HCT116 (cell line): ENCODE measurements at regions not wholly inside any gene's neighbourhood (a gene's known extent, or its start where the extent isn't known, plus 50 kb on each side); places are given as distances from the start of the nearest gene placed in this dataset.

Source experiments
- ATAC-seq: fragments of 200-7000 bp; cut with Tn5 transposase; 2 replicates; pipeline ENCODE4 v1.9.1; 2020; ENCODE audit warnings: mild to moderate bottlenecking, moderate library complexity
- BruUV-seq: library from RNA; stranded (reverse); fragments of 400-500 nt; replicated peaks from 2 replicates; lab custom pipeline; 2021; lab: Mats Ljungman, UMichigan
- CTCF ChIA-PET: fragments of 300-600 bp; sonication (Branson Sonifier 250); formaldehyde crosslinking; loops from one replicate; lab custom pipeline; 2021; ENCODE audit warnings: antibody characterized with exemption; lab: Charles Lee
- POLR2A ChIA-PET: fragments of 300-600, 350-600 bp; sonication (Branson Sonifier 250); formaldehyde crosslinking; loops from one replicate; lab custom pipeline; 2021; ENCODE audit warnings: antibody characterized with exemption; lab: Charles Lee
- RAD21 ChIA-PET, 2 experiments: fragments of 300-600 bp; sonication (Branson Sonifier 250); formaldehyde crosslinking; loops; one replicate each; lab custom pipeline; 2023; ENCODE audit warnings: low total read pairs in 2 of 2; ENCODE audit not compliant: uncharacterized antibody in 2 of 2, unreplicated experiment in 2 of 2, low non-redundant PET in 1 of 2; lab: Charles Lee
- DNase-seq: peaks from one replicate; pipeline ENCODE4 v3.0.0-alpha.2; 2010; ENCODE audit warnings: low read depth, low spot score
- H2AFZ ChIP-seq: fragments of 200-600 bp; shearing (Covaris generic), sonication (generic); 2 replicates; pipeline ENCODE4 v1.6.1; 2017; ENCODE audit warnings: low read depth, mixed run types, mixed read lengths, antibody characterized with exemption, low read length; ENCODE audit not compliant: poor library complexity, severe bottlenecking
- H3K27ac ChIP-seq: 2 replicates; pipeline ENCODE4 v1.5.1; 2012; ENCODE audit warnings: low read depth, low read length
- H3K27me3 ChIP-seq: fragments of 200-600 bp; sonication (generic); 2 replicates; pipeline ENCODE4 v1.6.1; 2016; ENCODE audit warnings: mixed run types, low read length, mixed read lengths; ENCODE audit not compliant: insufficient read depth
- H3K36me3 ChIP-seq, 2 experiments: fragments of 200-500 bp in 1 of 2; fragments of 200-600 bp in 1 of 2; sonication (Bioruptor generic) in 1 of 2; sonication (generic) in 1 of 2; 2 replicates each; pipeline versions ENCODE4 v1.5.1 to v1.6.1; 2014 to 2016; ENCODE audit warnings: low read length in 2 of 2, inconsistent platforms in 1 of 2, mixed read lengths in 1 of 2, mixed run types in 1 of 2; ENCODE audit not compliant: insufficient read depth in 2 of 2, control insufficient read depth in 1 of 2
- H3K4me1 ChIP-seq, 2 experiments: fragments of 200-600 bp in 1 of 2; sonication (generic) in 1 of 2; 2 replicates each; pipeline versions ENCODE4 v1.5.1 to v1.6.1; 2012 to 2017; ENCODE audit warnings: low read length in 2 of 2, inconsistent platforms in 1 of 2, mild to moderate bottlenecking in 1 of 2, mixed read lengths in 1 of 2, mixed run types in 1 of 2, moderate library complexity in 1 of 2; ENCODE audit not compliant: insufficient read depth in 2 of 2, control insufficient read depth in 1 of 2
- H3K4me2 ChIP-seq: fragments of 200-600 bp; sonication (generic); 2 replicates; pipeline ENCODE4 v1.6.1; 2017; ENCODE audit warnings: mixed run types, low read length, mixed read lengths
- H3K4me3 ChIP-seq, 2 experiments: fragments of 200-600 bp in 1 of 2; sonication (generic) in 1 of 2; replicated peaks in 1 of 2; 2 replicates each; pipeline ENCODE4 v1.5.1; 2011 to 2016; ENCODE audit warnings: low read length in 2 of 2, control low read depth in 1 of 2, low read depth in 1 of 2, mild to moderate bottlenecking in 1 of 2, mixed read lengths in 1 of 2, mixed run types in 1 of 2
- H3K79me2 ChIP-seq: fragments of 200-600 bp; sonication (generic); 2 replicates; pipeline ENCODE4 v1.6.1; 2017; ENCODE audit warnings: mild to moderate bottlenecking, mixed run types, low read length, moderate library complexity, mixed read lengths; ENCODE audit not compliant: insufficient read depth
- H3K9ac ChIP-seq: fragments of 200-600 bp; sonication (generic); 2 replicates; pipeline ENCODE4 v1.6.1; 2016; ENCODE audit warnings: low read length, mixed read lengths
- H3K9me2 ChIP-seq: fragments of 200-600 bp; sonication (generic), shearing (Covaris generic); 2 replicates; pipeline ENCODE4 v1.6.1; 2017; ENCODE audit warnings: mixed run types, mild to moderate bottlenecking, moderate library complexity; ENCODE audit not compliant: insufficient read depth
- H3K9me3 ChIP-seq, 2 experiments: fragments of 200-500 bp in 1 of 2; fragments of 200-600 bp in 1 of 2; sonication (Bioruptor generic) in 1 of 2; sonication (generic) in 1 of 2; 2 replicates each; pipeline ENCODE4 v1.6.1; 2014 to 2017; ENCODE audit warnings: low read length in 2 of 2, mixed read lengths in 2 of 2, inconsistent platforms in 1 of 2, low read depth in 1 of 2, mild to moderate bottlenecking in 1 of 2, mixed run types in 1 of 2, moderate library complexity in 1 of 2; ENCODE audit not compliant: control insufficient read depth in 1 of 2, insufficient read depth in 1 of 2
- H4K20me1 ChIP-seq: fragments of 200-600 bp; sonication (generic), shearing (Covaris generic); 2 replicates; pipeline ENCODE4 v1.6.1; 2017; ENCODE audit warnings: mixed run types, mild to moderate bottlenecking, moderate library complexity; ENCODE audit not compliant: insufficient read depth
- EGR1 ChIP-seq: IDR thresholded peaks from 2 replicates; pipeline ENCODE4 v1.6.1; 2012; ENCODE audit warnings: low read depth
- JUND ChIP-seq: IDR thresholded peaks from 2 replicates; pipeline ENCODE4 v1.6.1; 2012
- POLR2AphosphoS5 ChIP-seq: IDR thresholded peaks from 2 replicates; pipeline ENCODE4 v1.6.1; 2011; ENCODE audit warnings: mild to moderate bottlenecking, low read depth, low read length, moderate library complexity
- SP1 ChIP-seq: IDR thresholded peaks from 2 replicates; pipeline ENCODE4 v1.6.1; 2012; ENCODE audit warnings: low read depth
- ZNF274 ChIP-seq: fragments of 200-500 bp; sonication (Bioruptor generic); IDR thresholded peaks from 2 replicates; pipeline ENCODE4 v1.6.1; 2014; ENCODE audit warnings: mild to moderate bottlenecking, low read depth, low read length, inconsistent platforms
- intact Hi-C: fragments of 100-400 bp; cut with micrococcal nuclease; formaldehyde crosslinking; loops from 2 replicates; pipeline ENCODE4 v1.10.0; 2022
- TF ChIP-seq, protein P1 (sequence below): IDR thresholded peaks from 2 replicates; pipeline ENCODE4 v1.6.1; 2012; ENCODE audit warnings: low read depth
- TF ChIP-seq, protein P2 (sequence below), 3 experiments: fragments of 200-600 bp in 1 of 3; sonication (generic) in 1 of 3; IDR thresholded peaks in 2 of 3; conservative IDR thresholded peaks in 1 of 3; 2 replicates each; pipeline ENCODE4 v1.5.1; 2012 to 2017; ENCODE audit warnings: low read depth in 2 of 3, low read length in 2 of 3, antibody characterized with exemption in 1 of 3, borderline replicate concordance in 1 of 3, control low read depth in 1 of 3, mild to moderate bottlenecking in 1 of 3, mixed read lengths in 1 of 3, mixed run types in 1 of 3, moderate library complexity in 1 of 3; ENCODE audit not compliant: insufficient read depth in 1 of 3
- TF ChIP-seq, protein P3 (sequence below): IDR thresholded peaks from 2 replicates; pipeline ENCODE4 v1.6.1; 2012

DNA sequence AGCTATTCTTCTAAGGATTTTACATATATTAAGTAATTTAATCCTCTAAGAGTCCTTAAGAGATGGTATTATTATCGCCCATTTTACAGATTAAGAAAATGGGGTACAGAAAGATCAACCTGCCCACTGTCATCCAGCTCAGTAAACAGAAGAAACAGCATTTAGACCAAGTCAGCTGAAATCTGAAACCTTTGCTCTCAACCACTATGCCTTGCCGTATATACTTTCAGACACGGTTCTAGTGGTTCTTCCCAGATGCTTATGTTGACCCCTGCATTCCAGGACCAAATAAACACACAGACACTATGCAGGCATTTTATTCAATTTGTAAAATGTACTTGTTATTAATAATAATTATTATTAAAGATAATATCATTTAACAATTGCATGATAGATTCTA, 854.8 kb downstream of the KCNJ2 start:
- ChIA-PET RAD21 (no interaction called here), POLR2A (no interaction called here), CTCF (no interaction called here)
- intact Hi-C loops = no loop called here
- Histone ChIP-seq H3K4me3 (no peak overlapping the region), H2AFZ (no peak overlapping the region), H4K20me1 (no peaks in the 10 kb centered on the region), H3K4me1 (no peaks in the 10 kb centered on the region), H3K27ac (no peak overlapping the region), H3K9me3 (no peaks in the 10 kb centered on the region), H3K9ac (no peak overlapping the region), H3K9me2 (no peaks in the 10 kb centered on the region), H3K79me2 (no peaks in the 10 kb centered on the region), H3K4me2 (no peak overlapping the region), H3K36me3 (no peaks in the 10 kb centered on the region), H3K27me3 (no peaks in the 10 kb centered on the region)
- ATAC-seq = no peak
- no peak for TF ChIP-seq JUND
- no peak for TF ChIP-seq SP1
- TF ChIP-seq ZNF274 = no peak
- TF ChIP-seq POLR2AphosphoS5 = no peak
- TF ChIP-seq, protein P1, sequence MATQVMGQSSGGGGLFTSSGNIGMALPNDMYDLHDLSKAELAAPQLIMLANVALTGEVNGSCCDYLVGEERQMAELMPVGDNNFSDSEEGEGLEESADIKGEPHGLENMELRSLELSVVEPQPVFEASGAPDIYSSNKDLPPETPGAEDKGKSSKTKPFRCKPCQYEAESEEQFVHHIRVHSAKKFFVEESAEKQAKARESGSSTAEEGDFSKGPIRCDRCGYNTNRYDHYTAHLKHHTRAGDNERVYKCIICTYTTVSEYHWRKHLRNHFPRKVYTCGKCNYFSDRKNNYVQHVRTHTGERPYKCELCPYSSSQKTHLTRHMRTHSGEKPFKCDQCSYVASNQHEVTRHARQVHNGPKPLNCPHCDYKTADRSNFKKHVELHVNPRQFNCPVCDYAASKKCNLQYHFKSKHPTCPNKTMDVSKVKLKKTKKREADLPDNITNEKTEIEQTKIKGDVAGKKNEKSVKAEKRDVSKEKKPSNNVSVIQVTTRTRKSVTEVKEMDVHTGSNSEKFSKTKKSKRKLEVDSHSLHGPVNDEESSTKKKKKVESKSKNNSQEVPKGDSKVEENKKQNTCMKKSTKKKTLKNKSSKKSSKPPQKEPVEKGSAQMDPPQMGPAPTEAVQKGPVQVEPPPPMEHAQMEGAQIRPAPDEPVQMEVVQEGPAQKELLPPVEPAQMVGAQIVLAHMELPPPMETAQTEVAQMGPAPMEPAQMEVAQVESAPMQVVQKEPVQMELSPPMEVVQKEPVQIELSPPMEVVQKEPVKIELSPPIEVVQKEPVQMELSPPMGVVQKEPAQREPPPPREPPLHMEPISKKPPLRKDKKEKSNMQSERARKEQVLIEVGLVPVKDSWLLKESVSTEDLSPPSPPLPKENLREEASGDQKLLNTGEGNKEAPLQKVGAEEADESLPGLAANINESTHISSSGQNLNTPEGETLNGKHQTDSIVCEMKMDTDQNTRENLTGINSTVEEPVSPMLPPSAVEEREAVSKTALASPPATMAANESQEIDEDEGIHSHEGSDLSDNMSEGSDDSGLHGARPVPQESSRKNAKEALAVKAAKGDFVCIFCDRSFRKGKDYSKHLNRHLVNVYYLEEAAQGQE = no peak
- TF ChIP-seq, protein P2, sequence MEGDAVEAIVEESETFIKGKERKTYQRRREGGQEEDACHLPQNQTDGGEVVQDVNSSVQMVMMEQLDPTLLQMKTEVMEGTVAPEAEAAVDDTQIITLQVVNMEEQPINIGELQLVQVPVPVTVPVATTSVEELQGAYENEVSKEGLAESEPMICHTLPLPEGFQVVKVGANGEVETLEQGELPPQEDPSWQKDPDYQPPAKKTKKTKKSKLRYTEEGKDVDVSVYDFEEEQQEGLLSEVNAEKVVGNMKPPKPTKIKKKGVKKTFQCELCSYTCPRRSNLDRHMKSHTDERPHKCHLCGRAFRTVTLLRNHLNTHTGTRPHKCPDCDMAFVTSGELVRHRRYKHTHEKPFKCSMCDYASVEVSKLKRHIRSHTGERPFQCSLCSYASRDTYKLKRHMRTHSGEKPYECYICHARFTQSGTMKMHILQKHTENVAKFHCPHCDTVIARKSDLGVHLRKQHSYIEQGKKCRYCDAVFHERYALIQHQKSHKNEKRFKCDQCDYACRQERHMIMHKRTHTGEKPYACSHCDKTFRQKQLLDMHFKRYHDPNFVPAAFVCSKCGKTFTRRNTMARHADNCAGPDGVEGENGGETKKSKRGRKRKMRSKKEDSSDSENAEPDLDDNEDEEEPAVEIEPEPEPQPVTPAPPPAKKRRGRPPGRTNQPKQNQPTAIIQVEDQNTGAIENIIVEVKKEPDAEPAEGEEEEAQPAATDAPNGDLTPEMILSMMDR (IDR thresholded peaks at IDR 0.05 in 2 of 3, conservative IDR thresholded peaks at IDR 0.05 in 1 of 3; ENCODE audit: borderline replicate concordance in 1 of 3, insufficient read depth in 1 of 3, low read depth in 2 of 3, low read length in 2 of 3) = no peak
- TF ChIP-seq EGR1 = no peak
- TF ChIP-seq, protein P3, sequence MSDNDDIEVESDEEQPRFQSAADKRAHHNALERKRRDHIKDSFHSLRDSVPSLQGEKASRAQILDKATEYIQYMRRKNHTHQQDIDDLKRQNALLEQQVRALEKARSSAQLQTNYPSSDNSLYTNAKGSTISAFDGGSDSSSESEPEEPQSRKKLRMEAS = no peak
- BruUV-seq = no TSS peak
- no peak for DNase-seq
